Rectal smooth muscle tissue (tissue), 1 donor: ENCODE measurements at regions not wholly inside any gene's neighbourhood (a gene's known extent, or its start where the extent isn't known, plus 50 kb on each side); places are given as distances from the start of the nearest gene placed in this dataset.

Experiments
- H3K27ac ChIP-seq: one replicate; pipeline ENCODE4 v1.7.0; 2013; ENCODE audit warnings: low read depth, low read length, inconsistent platforms
- H3K27me3 ChIP-seq: one replicate; pipeline ENCODE4 v1.7.0; 2013; ENCODE audit warnings: low read length; ENCODE audit not compliant: control insufficient read depth, insufficient read depth
- H3K36me3 ChIP-seq: one replicate; pipeline ENCODE4 v1.7.0; 2013; ENCODE audit warnings: low read length; ENCODE audit not compliant: control insufficient read depth, insufficient read depth
- H3K4me1 ChIP-seq: one replicate; pipeline ENCODE4 v1.7.0; 2013; ENCODE audit warnings: low read length; ENCODE audit not compliant: control insufficient read depth, insufficient read depth
- H3K4me3 ChIP-seq: one replicate; pipeline ENCODE4 v1.7.0; 2013; ENCODE audit warnings: low read length
- H3K9ac ChIP-seq: one replicate; pipeline ENCODE4 v1.7.0; 2013; ENCODE audit warnings: low read length

GRCh38 chr12:88298761-88299242, 156.7 kb downstream of the TMTC3 start:
- Histone ChIP-seq H3K27ac (no peak overlapping the region), H3K4me1 (no peaks in the 10 kb centered on the region), H3K36me3 (no peaks in the 10 kb centered on the region), H3K27me3 (no peaks in the 10 kb centered on the region), H3K4me3 (no peak overlapping the region), H3K9ac (no peak overlapping the region)

GRCh38 chr12:88299567-88300101, 157.5 kb downstream of the TMTC3 start:
- H3K4me3 ChIP-seq = no peak overlapping the region
- no peak overlapping the region for H3K27ac ChIP-seq
- H3K4me1 ChIP-seq = no peaks in the 10 kb centered on the region
- no peaks in the 10 kb centered on the region for H3K27me3 ChIP-seq
- no peak overlapping the region for H3K9ac ChIP-seq
- H3K36me3 ChIP-seq = no peaks in the 10 kb centered on the region

- Histone ChIP-seq H3K27ac (no peak overlapping the region), H3K4me3 (no peak overlapping the region), H3K36me3 (no peaks in the 10 kb centered on the region), H3K4me1 (peaks cover 3% of the 10 kb centered on the region), H3K9ac (no peak overlapping the region), H3K27me3 (no peaks in the 10 kb centered on the region)
Observed at GRCh38 chr12:88300931-88301330, 158.8 kb downstream of the TMTC3 start.

GRCh38 chr12:88303335-88303734, 161.2 kb downstream of the TMTC3 start:
- Histone ChIP-seq H3K4me3 (no peak overlapping the region), H3K9ac (no peak overlapping the region), H3K36me3 (no peaks in the 10 kb centered on the region), H3K4me1 (peaks cover 5% of the 10 kb centered on the region), H3K27me3 (no peaks in the 10 kb centered on the region), H3K27ac (no peak overlapping the region)

GRCh38 chr12:88305254-88305890, 163.3 kb downstream of the TMTC3 start:
- H3K4me3 ChIP-seq = no peak overlapping the region

GRCh38 chr12:88306471-88307069, 164.5 kb downstream of the TMTC3 start:
- Histone ChIP-seq H3K27ac (no peak overlapping the region), H3K36me3 (no peaks in the 10 kb centered on the region), H3K4me3 (no peak overlapping the region)

More at GRCh38 chr12:88305254-88305890, 163.3 kb downstream of the TMTC3 start:
- peaks cover 5% of the 10 kb centered on the region for H3K4me1 ChIP-seq
- no peak overlapping the region for H3K9ac ChIP-seq
- H3K36me3 ChIP-seq = no peaks in the 10 kb centered on the region
- H3K27me3 ChIP-seq = no peaks in the 10 kb centered on the region
- H3K27ac ChIP-seq = no peak overlapping the region

GRCh38 chr12:88307961-88308360, 165.9 kb downstream of the TMTC3 start:
- Histone ChIP-seq H3K27me3 (no peaks in the 10 kb centered on the region), H3K9ac (no peak overlapping the region), H3K36me3 (no peaks in the 10 kb centered on the region), H3K4me3 (no peak overlapping the region), H3K4me1 (peaks cover 5% of the 10 kb centered on the region), H3K27ac (no peak overlapping the region)

More at GRCh38 chr12:88306471-88307069, 164.5 kb downstream of the TMTC3 start:
- Histone ChIP-seq H3K27me3 (no peaks in the 10 kb centered on the region), H3K9ac (no peak overlapping the region), H3K4me1 (peaks cover 5% of the 10 kb centered on the region)

GRCh38 chr12:88308825-88309224, 166.7 kb downstream of the TMTC3 start:
- no peaks in the 10 kb centered on the region for H3K36me3 ChIP-seq
- H3K9ac ChIP-seq = no peak overlapping the region
- peaks cover 5% of the 10 kb centered on the region for H3K4me1 ChIP-seq
- H3K27ac ChIP-seq = no peak overlapping the region
- H3K4me3 ChIP-seq = no peak overlapping the region
- H3K27me3 ChIP-seq = no peaks in the 10 kb centered on the region

- Histone ChIP-seq H3K4me3 (no peak overlapping the region), H3K27me3 (no peaks in the 10 kb centered on the region), H3K4me1 (peaks cover 5% of the 10 kb centered on the region), H3K36me3 (no peaks in the 10 kb centered on the region), H3K27ac (no peak overlapping the region), H3K9ac (no peak overlapping the region)
Observed at GRCh38 chr12:88309546-88309945, 167.4 kb downstream of the TMTC3 start.

GRCh38 chr12:88310069-88310468, 168.0 kb downstream of the TMTC3 start:
- Histone ChIP-seq H3K27ac (no peak overlapping the region), H3K4me3 (no peak overlapping the region), H3K4me1 (peaks cover 5% of the 10 kb centered on the region)

GRCh38 chr12:88310666-88311065, 168.6 kb downstream of the TMTC3 start:
- no peak overlapping the region for H3K9ac ChIP-seq
- H3K27ac ChIP-seq = no peak overlapping the region
- H3K4me3 ChIP-seq = no peak overlapping the region
- H3K27me3 ChIP-seq = no peaks in the 10 kb centered on the region
- no peaks in the 10 kb centered on the region for H3K36me3 ChIP-seq
- peaks cover 2% of the 10 kb centered on the region for H3K4me1 ChIP-seq

More at GRCh38 chr12:88310069-88310468, 168.0 kb downstream of the TMTC3 start:
- Histone ChIP-seq H3K27me3 (no peaks in the 10 kb centered on the region), H3K36me3 (no peaks in the 10 kb centered on the region), H3K9ac (no peak overlapping the region)

GRCh38 chr12:88313554-88313953, 171.4 kb downstream of the TMTC3 start:
- H3K36me3 ChIP-seq = no peaks in the 10 kb centered on the region
- H3K9ac ChIP-seq = no peak overlapping the region

GRCh38 chr12:88314706-88315105, 172.6 kb downstream of the TMTC3 start:
- no peaks in the 10 kb centered on the region for H3K27me3 ChIP-seq
- no peak overlapping the region for H3K4me3 ChIP-seq
- no peaks in the 10 kb centered on the region for H3K36me3 ChIP-seq
- no peak overlapping the region for H3K27ac ChIP-seq
- H3K9ac ChIP-seq = no peak overlapping the region
- no peaks in the 10 kb centered on the region for H3K4me1 ChIP-seq

More at GRCh38 chr12:88313554-88313953, 171.4 kb downstream of the TMTC3 start:
- no peak overlapping the region for H3K27ac ChIP-seq
- H3K4me1 ChIP-seq = no peaks in the 10 kb centered on the region
- no peaks in the 10 kb centered on the region for H3K27me3 ChIP-seq
- H3K4me3 ChIP-seq = no peak overlapping the region
